Neural cell (in vitro differentiated cells): ENCODE measurements at regions not wholly inside any gene's neighbourhood (a gene's known extent, or its start where the extent isn't known, plus 50 kb on each side); places are given as distances from the start of the nearest gene placed in this dataset.

Experiments used
- CTCF ChIP-seq: fragments of 450-650 bp; IDR thresholded peaks from 2 replicates; pipeline ENCODE4 v1.5.1; 2014; ENCODE audit warnings: antibody characterized with exemption, mild to moderate bottlenecking, moderate library complexity; ENCODE audit not compliant: poor library complexity, severe bottlenecking
- EP300 ChIP-seq: fragments of 450-650 bp; conservative IDR thresholded peaks from 2 replicates; pipeline ENCODE4 v1.6.1; 2014; ENCODE audit warnings: antibody characterized with exemption, mild to moderate bottlenecking, moderate library complexity; ENCODE audit not compliant: poor library complexity, severe bottlenecking
- EZH2 ChIP-seq: fragments of 200-600, 300-800 bp; shearing (Covaris generic), sonication (generic); IDR thresholded peaks from 2 replicates; pipeline ENCODE4 v1.6.1; 2014; ENCODE audit warnings: antibody characterized with exemption, low read length, borderline replicate concordance, mild to moderate bottlenecking; ENCODE audit not compliant: insufficient read depth, poor library complexity, severe bottlenecking
- MXI1 ChIP-seq: fragments of 450-650 bp; conservative IDR thresholded peaks from 2 replicates; pipeline ENCODE4 v1.6.1; 2014; ENCODE audit warnings: antibody characterized with exemption, mild to moderate bottlenecking; ENCODE audit not compliant: poor library complexity, severe bottlenecking
- POLR2AphosphoS5 ChIP-seq: IDR thresholded peaks from 2 replicates; pipeline ENCODE4 v1.6.1; 2012
- SMC3 ChIP-seq: fragments of 450-650 bp; conservative IDR thresholded peaks from 2 replicates; pipeline ENCODE4 v1.6.1; 2014; ENCODE audit warnings: antibody characterized with exemption, mild to moderate bottlenecking, moderate library complexity; ENCODE audit not compliant: poor library complexity
- TAF1 ChIP-seq: IDR thresholded peaks from 2 replicates; pipeline ENCODE4 v1.6.1; 2012; ENCODE audit warnings: low read depth

- TF ChIP-seq CTCF (no peak), EZH2 (no peak), EP300 (no peak), MXI1 (no peak), SMC3 (no peak), TAF1 (no peak), POLR2AphosphoS5 (no peak)
Observed at GRCh38 chr3:81983382-81983781, 221.9 kb upstream of the GBE1 start.
